ENCODE measurements at regions not wholly inside any gene's neighbourhood (a gene's known extent, or its start where the extent isn't known, plus 50 kb on each side); places are given as distances from the start of the nearest gene placed in this dataset.
"Not testable (repeated sequence)": the region's sequence is repeated elsewhere in the genome, so short reads cannot be mapped to it uniquely, and the experiment has no call there.

DNA sequence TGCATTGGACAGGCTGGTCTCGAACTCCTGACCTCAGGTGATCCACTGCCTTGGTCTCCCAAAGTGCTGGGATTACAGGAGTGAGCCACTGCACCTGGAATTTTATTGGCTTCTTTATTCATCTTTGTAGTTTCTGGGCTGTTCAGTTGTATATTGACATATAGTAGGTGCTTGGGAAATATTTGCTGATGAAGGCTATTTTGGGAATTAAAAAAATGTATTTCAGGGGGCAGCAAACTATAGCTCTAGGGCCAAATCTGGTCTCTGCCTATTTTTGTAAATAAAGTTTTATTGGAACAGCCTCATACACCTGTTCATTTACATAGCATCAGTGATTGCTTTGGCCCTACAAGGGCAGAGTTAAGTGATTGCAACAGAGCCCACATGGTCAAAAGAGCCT, 363.6 kb downstream of the NPIPA7 start:
- TF ChIP-seq, protein P1, sequence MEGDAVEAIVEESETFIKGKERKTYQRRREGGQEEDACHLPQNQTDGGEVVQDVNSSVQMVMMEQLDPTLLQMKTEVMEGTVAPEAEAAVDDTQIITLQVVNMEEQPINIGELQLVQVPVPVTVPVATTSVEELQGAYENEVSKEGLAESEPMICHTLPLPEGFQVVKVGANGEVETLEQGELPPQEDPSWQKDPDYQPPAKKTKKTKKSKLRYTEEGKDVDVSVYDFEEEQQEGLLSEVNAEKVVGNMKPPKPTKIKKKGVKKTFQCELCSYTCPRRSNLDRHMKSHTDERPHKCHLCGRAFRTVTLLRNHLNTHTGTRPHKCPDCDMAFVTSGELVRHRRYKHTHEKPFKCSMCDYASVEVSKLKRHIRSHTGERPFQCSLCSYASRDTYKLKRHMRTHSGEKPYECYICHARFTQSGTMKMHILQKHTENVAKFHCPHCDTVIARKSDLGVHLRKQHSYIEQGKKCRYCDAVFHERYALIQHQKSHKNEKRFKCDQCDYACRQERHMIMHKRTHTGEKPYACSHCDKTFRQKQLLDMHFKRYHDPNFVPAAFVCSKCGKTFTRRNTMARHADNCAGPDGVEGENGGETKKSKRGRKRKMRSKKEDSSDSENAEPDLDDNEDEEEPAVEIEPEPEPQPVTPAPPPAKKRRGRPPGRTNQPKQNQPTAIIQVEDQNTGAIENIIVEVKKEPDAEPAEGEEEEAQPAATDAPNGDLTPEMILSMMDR (conservative IDR thresholded peaks at IDR 0.05): not testable (repeated sequence)
- not testable (repeated sequence) for TF ChIP-seq ZFX (IDR thresholded peaks at IDR 0.05)

Measured in C4-2B (cell line).